Erythroblast (primary cell): ENCODE measurements at regions not wholly inside any gene's neighbourhood (a gene's known extent, or its start where the extent isn't known, plus 50 kb on each side); places are given as distances from the start of the nearest gene placed in this dataset.
"Not testable (repeated sequence)": the region's sequence is repeated elsewhere in the genome, so short reads cannot be mapped to it uniquely, and the experiment has no call there.

Experiments used
- GATA1 ChIP-seq: IDR thresholded peaks from 2 replicates; pipeline ENCODE4 v1.6.1; 2011; ENCODE audit warnings: low read depth, mild to moderate bottlenecking, control low read depth, low read length, moderate library complexity
- POLR2A ChIP-seq: IDR thresholded peaks from 2 replicates; pipeline ENCODE4 v1.6.1; 2011; ENCODE audit warnings: mild to moderate bottlenecking, low read length

GRCh38 chr13:81340118-81341069 lies 999.5 kb upstream of the SPRY2 start:
- not testable (repeated sequence) for TF ChIP-seq POLR2A, GATA1
